OCI-LY1 (cell line): ENCODE measurements at regions not wholly inside any gene's neighbourhood (a gene's known extent, or its start where the extent isn't known, plus 50 kb on each side); places are given as distances from the start of the nearest gene placed in this dataset.

Experiments used
- H2AFZ ChIP-seq: fragments of 200-600 bp; sonication (generic), shearing (Covaris generic); 2 replicates; pipeline ENCODE4 v1.6.0; 2014; ENCODE audit warnings: antibody characterized with exemption, mild to moderate bottlenecking, low read length
- H3F3A ChIP-seq: fragments of 200-600 bp; sonication (generic), shearing (Covaris generic); 2 replicates; pipeline ENCODE4 v1.6.0; 2014; ENCODE audit warnings: mild to moderate bottlenecking, antibody characterized with exemption, low read length, moderate library complexity; ENCODE audit not compliant: insufficient read depth
- H3K27ac ChIP-seq: fragments of 200-600 bp; sonication (generic); 2 replicates; pipeline ENCODE4 v1.5.1; 2014; ENCODE audit warnings: low read length, mixed run types, mild to moderate bottlenecking, low read depth; ENCODE audit not compliant: poor library complexity, severe bottlenecking
- H3K27me3 ChIP-seq: fragments of 200-600 bp; sonication (generic); 2 replicates; pipeline ENCODE4 v1.6.0; 2014; ENCODE audit warnings: antibody characterized with exemption, mild to moderate bottlenecking, low read length, moderate library complexity; ENCODE audit not compliant: insufficient read depth
- H3K36me3 ChIP-seq: fragments of 200-600 bp; sonication (generic); 2 replicates; pipeline ENCODE4 v1.6.1; 2014; ENCODE audit warnings: mild to moderate bottlenecking, antibody characterized with exemption, low read length, moderate library complexity, mixed read lengths; ENCODE audit not compliant: insufficient read depth
- H3K4me1 ChIP-seq: fragments of 200-600 bp; sonication (generic); 2 replicates; pipeline ENCODE4 v1.5.1; 2014; ENCODE audit warnings: mild to moderate bottlenecking, low read length, moderate library complexity; ENCODE audit not compliant: insufficient read depth, severe bottlenecking
- H3K4me2 ChIP-seq: fragments of 200-600 bp; sonication (generic), shearing (Covaris generic); 2 replicates; pipeline ENCODE4 v1.6.1; 2014; ENCODE audit warnings: low read length
- H3K4me3 ChIP-seq: fragments of 200-600 bp; sonication (generic); 2 replicates; pipeline ENCODE4 v1.5.1; 2014; ENCODE audit warnings: low read length, low read depth, mild to moderate bottlenecking, mixed read lengths; ENCODE audit not compliant: poor library complexity, severe bottlenecking
- H3K79me2 ChIP-seq: fragments of 200-600 bp; shearing (Covaris generic); 2 replicates; pipeline ENCODE4 v1.6.1; 2016; ENCODE audit warnings: mixed run types, low read length, mixed read lengths; ENCODE audit not compliant: insufficient read depth
- H3K9ac ChIP-seq: fragments of 200-600 bp; sonication (generic), shearing (Covaris generic); 2 replicates; pipeline ENCODE4 v1.6.1; 2014; ENCODE audit warnings: mild to moderate bottlenecking, low read length, mixed read lengths
- H3K9me2 ChIP-seq: fragments of 200-600 bp; sonication (generic), shearing (Covaris generic); 2 replicates; pipeline ENCODE4 v1.6.1; 2014; ENCODE audit warnings: low read depth, mild to moderate bottlenecking, low read length, mixed read lengths
- H3K9me3 ChIP-seq: fragments of 200-600 bp; shearing (Covaris generic); 2 replicates; pipeline ENCODE4 v1.6.1; 2014; ENCODE audit warnings: low read length, mixed read lengths
- H4K20me1 ChIP-seq: fragments of 200-600 bp; sonication (generic), shearing (Covaris generic); 2 replicates; pipeline ENCODE4 v1.6.0; 2016; ENCODE audit warnings: mild to moderate bottlenecking, low read length; ENCODE audit not compliant: insufficient read depth
- EZH2 ChIP-seq: fragments of 200-600 bp; sonication (generic), shearing (Covaris generic); IDR thresholded peaks from 2 replicates; pipeline ENCODE4 v1.8.0; 2017; ENCODE audit warnings: borderline replicate concordance, mixed run types, mild to moderate bottlenecking, antibody characterized with exemption, low read length, moderate library complexity, mixed read lengths
- TF ChIP-seq, protein P1 (sequence below): fragments of 200-600 bp; sonication (generic), shearing (Covaris generic); IDR thresholded peaks from 2 replicates; pipeline ENCODE4 v1.5.1; 2017; ENCODE audit warnings: mild to moderate bottlenecking, antibody characterized with exemption, low read length, moderate library complexity, mixed read lengths

DNA sequence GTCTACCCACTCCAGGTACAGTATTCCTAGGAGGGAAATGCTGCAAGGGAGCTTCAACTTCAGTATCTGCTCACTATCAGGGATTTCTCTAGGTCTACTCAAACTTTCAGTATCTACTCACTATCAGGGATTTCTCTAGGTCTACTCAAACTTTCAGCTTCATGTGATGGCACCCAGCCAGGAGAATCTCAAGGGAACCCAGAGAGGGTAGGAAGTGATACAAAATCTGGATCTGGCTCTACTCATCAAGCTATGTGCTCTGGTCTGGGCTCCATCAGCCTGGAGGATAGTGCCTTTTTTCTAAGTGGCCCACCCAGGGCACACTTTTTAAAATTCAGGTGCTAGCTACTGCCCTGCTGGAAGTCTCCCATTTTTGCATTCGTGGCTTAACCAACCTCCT is 52.3 kb upstream of the FNDC3A start:
- H3K4me2 ChIP-seq, result no peak overlapping the region
- H3K9ac ChIP-seq, result no peak overlapping the region
- no peaks in the 10 kb centered on the region for H3K9me3 ChIP-seq
- H3F3A ChIP-seq, result no peaks in the 10 kb centered on the region
- TF ChIP-seq EZH2, result no peak
- TF ChIP-seq, protein P1, sequence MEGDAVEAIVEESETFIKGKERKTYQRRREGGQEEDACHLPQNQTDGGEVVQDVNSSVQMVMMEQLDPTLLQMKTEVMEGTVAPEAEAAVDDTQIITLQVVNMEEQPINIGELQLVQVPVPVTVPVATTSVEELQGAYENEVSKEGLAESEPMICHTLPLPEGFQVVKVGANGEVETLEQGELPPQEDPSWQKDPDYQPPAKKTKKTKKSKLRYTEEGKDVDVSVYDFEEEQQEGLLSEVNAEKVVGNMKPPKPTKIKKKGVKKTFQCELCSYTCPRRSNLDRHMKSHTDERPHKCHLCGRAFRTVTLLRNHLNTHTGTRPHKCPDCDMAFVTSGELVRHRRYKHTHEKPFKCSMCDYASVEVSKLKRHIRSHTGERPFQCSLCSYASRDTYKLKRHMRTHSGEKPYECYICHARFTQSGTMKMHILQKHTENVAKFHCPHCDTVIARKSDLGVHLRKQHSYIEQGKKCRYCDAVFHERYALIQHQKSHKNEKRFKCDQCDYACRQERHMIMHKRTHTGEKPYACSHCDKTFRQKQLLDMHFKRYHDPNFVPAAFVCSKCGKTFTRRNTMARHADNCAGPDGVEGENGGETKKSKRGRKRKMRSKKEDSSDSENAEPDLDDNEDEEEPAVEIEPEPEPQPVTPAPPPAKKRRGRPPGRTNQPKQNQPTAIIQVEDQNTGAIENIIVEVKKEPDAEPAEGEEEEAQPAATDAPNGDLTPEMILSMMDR, result no peak
- H3K27me3 ChIP-seq, result no peaks in the 10 kb centered on the region; the same call in 1 of the 2 replicates
- H3K4me3 ChIP-seq, result no peak overlapping the region
- H3K27ac ChIP-seq, result no peak overlapping the region
- no peaks in the 10 kb centered on the region for H3K36me3 ChIP-seq
- no peaks in the 10 kb centered on the region for H3K9me2 ChIP-seq
- no peaks in the 10 kb centered on the region for H3K79me2 ChIP-seq
- H3K4me1 ChIP-seq, result no peaks in the 10 kb centered on the region
- H4K20me1 ChIP-seq, result no peaks in the 10 kb centered on the region
- no peak overlapping the region for H2AFZ ChIP-seq

DNA sequence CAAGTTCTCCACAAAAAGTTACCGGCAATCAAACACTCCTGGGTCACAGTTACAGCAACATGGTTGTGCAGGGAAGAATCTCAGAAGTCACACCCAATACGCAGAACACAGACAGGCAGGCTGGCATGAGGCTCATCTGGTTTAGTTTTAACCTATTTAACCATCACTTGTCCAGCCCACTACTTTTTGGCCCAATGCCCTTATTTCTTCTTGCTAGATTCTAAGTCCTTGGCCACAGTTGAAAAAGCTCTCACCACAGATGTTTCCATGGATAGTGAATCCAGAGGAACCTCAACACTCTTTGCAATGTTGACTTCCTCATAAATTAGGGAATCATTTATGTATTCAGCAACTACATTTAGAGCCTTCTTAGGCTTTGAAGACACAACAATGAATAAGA is 50.7 kb upstream of the FNDC3A start:
- Histone ChIP-seq H3K79me2 (no peaks in the 10 kb centered on the region), H3K27ac (no peak overlapping the region), H3K9ac (no peak overlapping the region), H3K4me3 (no peak overlapping the region), H3K36me3 (no peaks in the 10 kb centered on the region), H3K9me3 (no peaks in the 10 kb centered on the region), H2AFZ (no peak overlapping the region), H3K4me2 (no peak overlapping the region), H3F3A (no peaks in the 10 kb centered on the region), H3K27me3 (no peaks in the 10 kb centered on the region; the same call in 1 of the 2 replicates), H3K4me1 (no peaks in the 10 kb centered on the region), H4K20me1 (no peaks in the 10 kb centered on the region), H3K9me2 (no peaks in the 10 kb centered on the region)
- TF ChIP-seq, protein P1, result no peak
- no peak for TF ChIP-seq EZH2
